Naive thymus-derived CD4-positive, alpha-beta T cell (primary cell): ENCODE measurements at regions not wholly inside any gene's neighbourhood (a gene's known extent, or its start where the extent isn't known, plus 50 kb on each side); places are given as distances from the start of the nearest gene placed in this dataset.
A peak's percentile ranks its signal among the peaks of the same experiment; 100 is the strongest.

Experiments used
- ATAC-seq: fragments of 150-1000 bp; cut with Tn5 transposase; 2 replicates; pipeline ENCODE4 v1.10.0; 2021; ENCODE audit warnings: mild to moderate bottlenecking, moderate library complexity
- CTCF ChIA-PET: fragments of 350-600 bp; sonication (Branson Sonifier 250); formaldehyde crosslinking; loops from one replicate; lab custom pipeline; 2021; ENCODE audit warnings: antibody characterized with exemption; lab: Charles Lee
- POLR2A ChIA-PET: fragments of 350-600 bp; sonication (Branson Sonifier 250); formaldehyde crosslinking; loops from one replicate; lab custom pipeline; 2021; ENCODE audit warnings: antibody characterized with exemption, inconsistent platforms; lab: Charles Lee
- DNase-seq, 9 donors: peaks; one replicate each; pipeline versions ENCODE4 v3.0.0 to v3.0.0-alpha.2; 2020 to 2022; ENCODE audit warnings: mixed read lengths in 1 of 9
- H3K27ac ChIP-seq: one replicate; pipeline ENCODE4 v1.7.0; 2013; ENCODE audit warnings: mild to moderate bottlenecking, low read depth, low read length, moderate library complexity
- H3K27me3 ChIP-seq, 2 donors: one replicate each; pipeline ENCODE4 v1.7.0; 2013; ENCODE audit warnings: low read length in 2 of 2, mild to moderate bottlenecking in 2 of 2, moderate library complexity in 2 of 2; ENCODE audit not compliant: control insufficient read depth in 2 of 2, insufficient read depth in 2 of 2
- H3K36me3 ChIP-seq, 3 experiments: 1 replicate in 2 of 3; 2 replicates in 1 of 3; pipeline ENCODE4 v1.7.0; 2013; ENCODE audit warnings: low read length in 3 of 3, mild to moderate bottlenecking in 3 of 3, moderate library complexity in 1 of 3; ENCODE audit not compliant: insufficient read depth in 3 of 3, control insufficient read depth in 2 of 3
- H3K4me1 ChIP-seq, 2 donors: one replicate each; pipeline ENCODE4 v1.7.0; 2013; ENCODE audit warnings: low read length in 2 of 2, mild to moderate bottlenecking in 2 of 2, moderate library complexity in 1 of 2; ENCODE audit not compliant: control insufficient read depth in 2 of 2, insufficient read depth in 2 of 2
- H3K4me3 ChIP-seq: 2 replicates; pipeline ENCODE4 v1.7.0; 2013; ENCODE audit warnings: mild to moderate bottlenecking, low read length
- H3K9me3 ChIP-seq, 3 experiments: 1 replicate in 2 of 3; 2 replicates in 1 of 3; pipeline ENCODE4 v1.7.0; 2013; ENCODE audit warnings: low read length in 3 of 3; ENCODE audit not compliant: control insufficient read depth in 2 of 3
- H3K27ac Mint-ChIP-seq, 9 donors: one replicate each; pipeline ENCODE4 v1.8.0; 2020 to 2022; ENCODE audit warnings: mixed read lengths in 9 of 9, mild to moderate bottlenecking in 8 of 9, moderate library complexity in 5 of 9, inconsistent platforms in 2 of 9
- H3K27me3 Mint-ChIP-seq, 5 donors: one replicate each; pipeline ENCODE4 v1.8.0; 2021 to 2022; ENCODE audit warnings: mixed read lengths in 5 of 5, mild to moderate bottlenecking in 1 of 5
- H3K36me3 Mint-ChIP-seq, 5 donors: one replicate each; pipeline ENCODE4 v1.8.0; 2020 to 2022; ENCODE audit warnings: mixed read lengths in 5 of 5, mild to moderate bottlenecking in 3 of 5, inconsistent platforms in 1 of 5
- H3K4me1 Mint-ChIP-seq, 7 donors: one replicate each; pipeline ENCODE4 v1.8.0; 2020 to 2022; ENCODE audit warnings: mixed read lengths in 7 of 7, mild to moderate bottlenecking in 3 of 7, inconsistent platforms in 1 of 7
- H3K4me3 Mint-ChIP-seq, 10 donors: one replicate each; pipeline ENCODE4 v1.8.0; 2020 to 2022; ENCODE audit warnings: mild to moderate bottlenecking in 10 of 10, mixed read lengths in 10 of 10, moderate library complexity in 6 of 10, inconsistent platforms in 2 of 10
- H3K9me3 Mint-ChIP-seq, 11 donors: one replicate each; pipeline ENCODE4 v1.8.0; 2020 to 2022; ENCODE audit warnings: mixed read lengths in 11 of 11, mild to moderate bottlenecking in 4 of 11, inconsistent platforms in 1 of 11, moderate library complexity in 1 of 11
- intact Hi-C, 2 donors: fragments of 100-400 bp; cut with micrococcal nuclease; formaldehyde crosslinking; loops; one replicate each; pipeline ENCODE4 v1.15.1; 2023

GRCh38 chr6:105884426-105884825 lies 201.7 kb upstream of the PRDM1 start:
- Mint-ChIP-seq H3K9me3 (peaks cover 0 to 6% (median 0%) of the 10 kb centered on the region in 11 donors), H3K4me1 (peaks cover 0 to 68% (median 16%) of the 10 kb centered on the region in 7 donors), H3K27me3 (peaks cover 6 to 19% (median 18%) of the 10 kb centered on the region in 5 donors), H3K4me3 (no peak overlapping the region), H3K27ac (no peak overlapping the region), H3K36me3 (peaks cover 0 to 15% (median 0%) of the 10 kb centered on the region in 5 donors)
- ATAC-seq (no peak), DNase-seq (no peak)
- H3K4me3 ChIP-seq = no peak overlapping the region
- H3K27me3 ChIP-seq = no peaks in the 10 kb centered on the region
- ChIA-PET CTCF (no interaction called here), POLR2A (no interaction called here)
- no peaks in the 10 kb centered on the region for H3K36me3 ChIP-seq
- no peaks in the 10 kb centered on the region for H3K9me3 ChIP-seq
- no peaks in the 10 kb centered on the region for H3K4me1 ChIP-seq
- intact Hi-C loops = no loop called here
- no peak overlapping the region for H3K27ac ChIP-seq

GRCh38 chr6:105884011-105884410 lies 202.1 kb upstream of the PRDM1 start:
- DNase-seq (no peak), ATAC-seq (no peak)
- Mint-ChIP-seq H3K4me3 (no peak overlapping the region), H3K36me3 (peaks cover 0 to 14% (median 0%) of the 10 kb centered on the region in 5 donors), H3K27ac (no peak overlapping the region), H3K4me1 (peaks cover 0 to 71% (median 16%) of the 10 kb centered on the region in 7 donors), H3K9me3 (peaks cover 0 to 4% (median 0%) of the 10 kb centered on the region in 11 donors), H3K27me3 (peaks cover 6 to 22% (median 18%) of the 10 kb centered on the region in 5 donors)
- Histone ChIP-seq H3K4me3 (no peak overlapping the region), H3K36me3 (no peaks in the 10 kb centered on the region), H3K9me3 (no peaks in the 10 kb centered on the region), H3K4me1 (no peaks in the 10 kb centered on the region), H3K27me3 (no peaks in the 10 kb centered on the region), H3K27ac (no peak overlapping the region)
- ChIA-PET POLR2A (no interaction called here), CTCF (interaction anchor here (1.0 kb wide), 1 partner anchor 145 kb away, joined by 4 read pairs; no protein-coding TSS in a partner anchor)
- intact Hi-C loops = no loop called here

GRCh38 chr6:105882828-105883227 lies 203.3 kb upstream of the PRDM1 start:
- no peaks in the 10 kb centered on the region for H3K9me3 ChIP-seq
- peaks cover 0 to 6% (median 0%) of the 10 kb centered on the region in 11 donors for H3K9me3 Mint-ChIP-seq
- no peak overlapping the region for H3K4me3 ChIP-seq
- no peak overlapping the region for H3K4me3 Mint-ChIP-seq
- DNase-seq = no peak
- CTCF ChIA-PET = interaction anchor here (0.7 to 1.0 kb wide), 2 partner anchors 80 to 144 kb away, joined by 3 to 4 read pairs; no protein-coding TSS in a partner anchor
- no peaks in the 10 kb centered on the region for H3K36me3 ChIP-seq
- peaks cover 6 to 33% (median 28%) of the 10 kb centered on the region in 5 donors for H3K27me3 Mint-ChIP-seq
- intact Hi-C loops = no loop called here
- H3K27ac ChIP-seq = no peak overlapping the region
- H3K4me1 Mint-ChIP-seq = peaks cover 0 to 74% (median 16%) of the 10 kb centered on the region in 7 donors
- H3K36me3 Mint-ChIP-seq = peaks cover 0 to 23% (median 0%) of the 10 kb centered on the region in 5 donors
- ATAC-seq = no peak
- POLR2A ChIA-PET = no interaction called here
- no peaks in the 10 kb centered on the region for H3K4me1 ChIP-seq
- H3K27me3 ChIP-seq = no peaks in the 10 kb centered on the region
- no peak overlapping the region for H3K27ac Mint-ChIP-seq

GRCh38 chr6:105882121-105882803 lies 203.9 kb upstream of the PRDM1 start:
- Histone ChIP-seq H3K9me3 (no peaks in the 10 kb centered on the region), H3K36me3 (no peaks in the 10 kb centered on the region), H3K27ac (no peak overlapping the region), H3K27me3 (no peaks in the 10 kb centered on the region), H3K4me1 (no peaks in the 10 kb centered on the region), H3K4me3 (no peak overlapping the region)
- Mint-ChIP-seq H3K9me3 (peaks cover 0 to 6% (median 0%) of the 10 kb centered on the region in 11 donors), H3K36me3 (peaks cover 0 to 25% (median 0%) of the 10 kb centered on the region in 5 donors), H3K27ac (no peak overlapping the region), H3K4me1 (peaks cover 0 to 68% (median 16%) of the 10 kb centered on the region in 7 donors), H3K27me3 (peaks cover 6 to 36% (median 30%) of the 10 kb centered on the region in 5 donors), H3K4me3 (no peak overlapping the region)
- ChIA-PET POLR2A (no interaction called here), CTCF (interaction anchor here (0.7 kb wide), 1 partner anchor 80 kb away, joined by 3 read pairs; no protein-coding TSS in a partner anchor)
- intact Hi-C loops = no loop called here
- DNase-seq (no peak), ATAC-seq (no peak)

GRCh38 chr6:105881608-105882007 lies 204.5 kb upstream of the PRDM1 start:
- H3K9me3 Mint-ChIP-seq = peaks cover 0 to 6% (median 0%) of the 10 kb centered on the region in 11 donors
- H3K36me3 Mint-ChIP-seq = peaks cover 0 to 26% (median 0%) of the 10 kb centered on the region in 5 donors
- peaks cover 6 to 36% (median 30%) of the 10 kb centered on the region in 5 donors for H3K27me3 Mint-ChIP-seq
- H3K9me3 ChIP-seq = no peaks in the 10 kb centered on the region
- H3K36me3 ChIP-seq = no peaks in the 10 kb centered on the region
- no peak overlapping the region for H3K27ac ChIP-seq
- no peak overlapping the region for H3K4me3 ChIP-seq
- ChIA-PET POLR2A (no interaction called here), CTCF (no interaction called here)
- peaks cover 0 to 64% (median 16%) of the 10 kb centered on the region in 7 donors for H3K4me1 Mint-ChIP-seq
- ATAC-seq = no peak
- H3K4me3 Mint-ChIP-seq = peak overlapping the region in 1 of 10 donors; percentile 10
- intact Hi-C loops = no loop called here
- H3K27ac Mint-ChIP-seq = no peak overlapping the region
- DNase-seq = no peak
- H3K27me3 ChIP-seq = no peaks in the 10 kb centered on the region
- H3K4me1 ChIP-seq = no peaks in the 10 kb centered on the region

GRCh38 chr6:105880030-105880492 lies 206.1 kb upstream of the PRDM1 start:
- peak overlapping the region in 9 of 10 donors; percentile 14 to 75 (median 47) for H3K4me3 Mint-ChIP-seq
- peaks cover 6 to 41% (median 34%) of the 10 kb centered on the region in 5 donors for H3K27me3 Mint-ChIP-seq
- POLR2A ChIA-PET = no interaction called here
- peaks cover 0 to 6% (median 0%) of the 10 kb centered on the region in 11 donors for H3K9me3 Mint-ChIP-seq
- H3K36me3 Mint-ChIP-seq = peaks cover 0 to 32% (median 0%) of the 10 kb centered on the region in 5 donors
- peak overlapping the region in 1 of 9 donors; percentile 7 for H3K27ac Mint-ChIP-seq
- CTCF ChIA-PET = no interaction called here
- ATAC-seq (peak; percentile 86), DNase-seq (peak in 3 of 9 donors; percentile 7 to 42 (median 9))
- intact Hi-C loops = no loop called here
- Histone ChIP-seq H3K4me1 (no peaks in the 10 kb centered on the region), H3K27me3 (no peaks in the 10 kb centered on the region), H3K4me3 (no peak overlapping the region), H3K9me3 (no peaks in the 10 kb centered on the region), H3K36me3 (no peaks in the 10 kb centered on the region), H3K27ac (no peak overlapping the region)
- peaks cover 0 to 60% (median 9%) of the 10 kb centered on the region in 7 donors for H3K4me1 Mint-ChIP-seq
